ENCODE measurements at regions not wholly inside any gene's neighbourhood (a gene's known extent, or its start where the extent isn't known, plus 50 kb on each side); places are given as distances from the start of the nearest gene placed in this dataset.

GRCh38 chr3:30188713-30189112 is 417.7 kb upstream of the TGFBR2 start:
- TF ChIP-seq CTCF (conservative IDR thresholded peaks at IDR 0.05; ENCODE audit: low read length): no peak
- no peak for TF ChIP-seq EZH2phosphoT487 (IDR thresholded peaks at IDR 0.05; ENCODE audit: borderline replicate concordance)
- Histone ChIP-seq H3K4me3 (ENCODE audit: low read length, poor library complexity, severe bottlenecking) (no peak overlapping the region), H3K4me2 (ENCODE audit: low read depth, low read length, poor library complexity, severe bottlenecking) (no peak overlapping the region), H3K4me1 (ENCODE audit: insufficient read depth, low read length, poor library complexity, severe bottlenecking) (peaks cover 5% of the 10 kb centered on the region), H3F3A (ENCODE audit: low read depth) (no peaks in the 10 kb centered on the region), H3K79me2 (ENCODE audit: insufficient read depth, low read length) (no peaks in the 10 kb centered on the region), H3K9ac (ENCODE audit: low read depth, low read length, poor library complexity, severe bottlenecking) (no peak overlapping the region), H3K9me2 (replicated peaks; ENCODE audit: low read depth, low read length) (no peaks in the 10 kb centered on the region), H2AFZ (ENCODE audit: low read length) (no peak overlapping the region), H3K9me3 (ENCODE audit: insufficient read depth, low read depth, low read length) (no peaks in the 10 kb centered on the region), H4K20me1 (ENCODE audit: insufficient read depth, low read length, poor library complexity, severe bottlenecking) (no peaks in the 10 kb centered on the region), H3K27me3 (ENCODE audit: insufficient read depth, low read length, poor library complexity, severe bottlenecking) (no peaks in the 10 kb centered on the region), H3K36me3 (ENCODE audit: insufficient read depth, low read length) (no peaks in the 10 kb centered on the region)

GRCh38 chr3:30189900-30190299 is 416.5 kb upstream of the TGFBR2 start:
- Histone ChIP-seq H3K4me3 (ENCODE audit: low read length, poor library complexity, severe bottlenecking) (no peak overlapping the region), H4K20me1 (ENCODE audit: insufficient read depth, low read length, poor library complexity, severe bottlenecking) (no peaks in the 10 kb centered on the region), H3F3A (ENCODE audit: low read depth) (no peaks in the 10 kb centered on the region), H3K9ac (ENCODE audit: low read depth, low read length, poor library complexity, severe bottlenecking) (no peak overlapping the region), H3K27me3 (ENCODE audit: insufficient read depth, low read length, poor library complexity, severe bottlenecking) (no peaks in the 10 kb centered on the region), H3K9me3 (ENCODE audit: insufficient read depth, low read depth, low read length) (no peaks in the 10 kb centered on the region), H3K9me2 (replicated peaks; ENCODE audit: low read depth, low read length) (no peaks in the 10 kb centered on the region), H3K36me3 (ENCODE audit: insufficient read depth, low read length) (no peaks in the 10 kb centered on the region), H3K79me2 (ENCODE audit: insufficient read depth, low read length) (no peaks in the 10 kb centered on the region), H3K4me1 (ENCODE audit: insufficient read depth, low read length, poor library complexity, severe bottlenecking) (peaks cover 2% of the 10 kb centered on the region), H2AFZ (ENCODE audit: low read length) (no peak overlapping the region), H3K4me2 (ENCODE audit: low read depth, low read length, poor library complexity, severe bottlenecking) (no peak overlapping the region)
- TF ChIP-seq CTCF (conservative IDR thresholded peaks at IDR 0.05; ENCODE audit: low read length): no peak

DNA sequence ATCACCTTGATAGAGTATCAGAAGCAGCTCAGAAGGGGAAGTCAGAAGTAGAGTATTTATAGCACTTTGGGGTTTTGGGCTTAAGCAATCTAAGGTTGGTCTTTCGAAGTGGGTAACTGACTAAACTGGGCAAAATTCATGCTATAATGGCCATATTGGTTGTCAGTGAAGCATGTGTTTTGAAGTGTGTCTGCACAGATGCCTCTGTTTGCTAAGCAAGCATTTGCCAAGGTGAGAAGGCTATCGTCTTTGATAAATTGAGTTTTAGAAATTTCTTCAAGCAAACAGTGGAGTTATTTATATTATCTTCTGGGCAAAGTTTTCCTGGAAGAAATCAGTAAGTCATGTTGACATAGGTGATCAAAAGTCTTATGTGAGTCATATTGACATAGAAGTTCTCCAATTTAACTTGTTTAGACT is 412.8 kb upstream of the TGFBR2 start:
- Histone ChIP-seq H3K9me2 (replicated peaks; ENCODE audit: low read depth, low read length) (no peaks in the 10 kb centered on the region), H3K4me1 (ENCODE audit: insufficient read depth, low read length, poor library complexity, severe bottlenecking) (no peaks in the 10 kb centered on the region), H3K9me3 (ENCODE audit: insufficient read depth, low read depth, low read length) (no peaks in the 10 kb centered on the region), H3K4me2 (ENCODE audit: low read depth, low read length, poor library complexity, severe bottlenecking) (no peak overlapping the region), H3K9ac (ENCODE audit: low read depth, low read length, poor library complexity, severe bottlenecking) (no peak overlapping the region), H3K4me3 (ENCODE audit: low read length, poor library complexity, severe bottlenecking) (no peak overlapping the region), H3F3A (ENCODE audit: low read depth) (no peaks in the 10 kb centered on the region), H3K79me2 (ENCODE audit: insufficient read depth, low read length) (no peaks in the 10 kb centered on the region), H2AFZ (ENCODE audit: low read length) (no peak overlapping the region), H3K27me3 (ENCODE audit: insufficient read depth, low read length, poor library complexity, severe bottlenecking) (no peaks in the 10 kb centered on the region), H3K36me3 (ENCODE audit: insufficient read depth, low read length) (no peaks in the 10 kb centered on the region), H4K20me1 (ENCODE audit: insufficient read depth, low read length, poor library complexity, severe bottlenecking) (no peaks in the 10 kb centered on the region)
- no peak for TF ChIP-seq CTCF (conservative IDR thresholded peaks at IDR 0.05; ENCODE audit: low read length)
- TF ChIP-seq EZH2phosphoT487 (IDR thresholded peaks at IDR 0.05; ENCODE audit: borderline replicate concordance): no peak
